ENCODE measurements at regions not wholly inside any gene's neighbourhood (a gene's known extent, or its start where the extent isn't known, plus 50 kb on each side); places are given as distances from the start of the nearest gene placed in this dataset.

GRCh38 chr12:131413006-131413405 lies 297.9 kb upstream of the SFSWAP start:
- TF ChIP-seq TARDBP (IDR thresholded peaks at IDR 0.05) (no peak), SUZ12 (IDR thresholded peaks at IDR 0.05) (no peak), ZNF384 (IDR thresholded peaks at IDR 0.05) (no peak), ARNT (IDR thresholded peaks at IDR 0.05) (no peak), ELF4 (IDR thresholded peaks at IDR 0.05) (no peak), LEF1 (IDR thresholded peaks at IDR 0.05; ENCODE audit: borderline replicate concordance) (no peak)
